ENCODE measurements at regions not wholly inside any gene's neighbourhood (a gene's known extent, or its start where the extent isn't known, plus 50 kb on each side); places are given as distances from the start of the nearest gene placed in this dataset.
"Not testable (repeated sequence)": the region's sequence is repeated elsewhere in the genome, so short reads cannot be mapped to it uniquely, and the experiment has no call there.

DNA sequence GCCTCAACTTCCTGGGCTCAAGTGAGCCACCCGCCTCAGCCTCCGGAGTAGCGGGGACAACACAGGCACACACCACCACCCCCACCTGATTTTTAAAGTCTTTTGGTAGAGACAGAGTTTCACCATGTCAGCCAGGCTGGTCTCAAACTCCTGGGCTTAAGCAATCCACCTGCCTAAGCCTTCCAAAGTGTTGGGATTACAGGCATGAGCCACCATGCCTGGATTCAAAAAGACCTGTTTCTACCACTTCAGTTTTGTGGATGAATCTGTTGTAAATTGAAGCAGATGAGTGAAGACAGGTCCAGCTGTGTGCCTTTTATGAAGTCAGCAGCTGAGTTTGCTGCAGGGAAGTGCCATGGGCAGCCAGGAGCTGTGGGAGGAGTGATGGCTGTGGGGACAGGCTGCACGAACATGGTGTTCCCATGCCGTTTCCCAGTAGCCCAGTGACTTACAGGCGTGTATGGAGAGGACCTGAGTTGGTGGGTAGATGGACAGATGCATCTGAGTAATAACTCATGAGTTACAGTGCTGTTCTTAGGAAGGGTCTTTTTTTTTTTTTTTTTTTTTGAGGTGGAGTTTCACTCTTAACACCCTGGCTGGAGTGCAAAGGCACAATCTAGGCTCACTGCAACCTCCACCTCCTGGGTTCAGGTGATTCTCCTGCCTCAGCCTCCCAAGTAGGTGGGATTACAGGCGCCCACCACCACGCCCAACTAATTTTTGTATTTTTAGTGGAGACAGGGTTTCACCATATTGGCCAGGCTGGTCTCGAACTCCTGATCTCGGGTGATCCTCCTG is 122.5 kb upstream of the TPTE start:
- ATAC-seq (ENCODE audit: low read depth in 2 of 2); H3K27me3 Mint-ChIP-seq; H3K4me3 ChIP-seq (ENCODE audit: low read depth, low read length); H3K4me3 Mint-ChIP-seq; H3K27ac Mint-ChIP-seq; H3K36me3 Mint-ChIP-seq; H3K9me3 Mint-ChIP-seq; H3K36me3 ChIP-seq (ENCODE audit: control insufficient read depth, insufficient read depth, low read length); H3K27me3 ChIP-seq (ENCODE audit: control insufficient read depth, insufficient read depth, low read length); H3K4me1 Mint-ChIP-seq; H3K27ac ChIP-seq (ENCODE audit: insufficient read depth, low read length, poor library complexity, severe bottlenecking); H3K4me1 ChIP-seq (ENCODE audit: control insufficient read depth, insufficient read depth, low read length, poor library complexity, severe bottlenecking); DNase-seq: not testable (repeated sequence)
- H3K9me3 ChIP-seq (ENCODE audit: control insufficient read depth in 2 of 2, low read length in 2 of 2) = peaks cover 12 to 35% of the 10 kb centered on the region in 2 experiments

GRCh38 chr21:10400622-10401361 is 120.6 kb upstream of the TPTE start:
- not testable (repeated sequence) for ATAC-seq (ENCODE audit: low read depth in 2 of 2); H3K27me3 Mint-ChIP-seq; DNase-seq; H3K27me3 ChIP-seq (ENCODE audit: control insufficient read depth, insufficient read depth, low read length); H3K4me1 ChIP-seq (ENCODE audit: control insufficient read depth, insufficient read depth, low read length, poor library complexity, severe bottlenecking); H3K4me3 ChIP-seq (ENCODE audit: low read depth, low read length); H3K27ac ChIP-seq (ENCODE audit: insufficient read depth, low read length, poor library complexity, severe bottlenecking); H3K4me3 Mint-ChIP-seq; H3K36me3 Mint-ChIP-seq; H3K27ac Mint-ChIP-seq; H3K4me1 Mint-ChIP-seq; H3K36me3 ChIP-seq (ENCODE audit: control insufficient read depth, insufficient read depth, low read length)
- H3K9me3 ChIP-seq (ENCODE audit: control insufficient read depth in 2 of 2, low read length in 2 of 2) = peaks cover 12 to 46% of the 10 kb centered on the region in 2 experiments
- H3K9me3 Mint-ChIP-seq = peaks cover 0 to 15% (median 4%) of the 10 kb centered on the region in 7 donors

DNA sequence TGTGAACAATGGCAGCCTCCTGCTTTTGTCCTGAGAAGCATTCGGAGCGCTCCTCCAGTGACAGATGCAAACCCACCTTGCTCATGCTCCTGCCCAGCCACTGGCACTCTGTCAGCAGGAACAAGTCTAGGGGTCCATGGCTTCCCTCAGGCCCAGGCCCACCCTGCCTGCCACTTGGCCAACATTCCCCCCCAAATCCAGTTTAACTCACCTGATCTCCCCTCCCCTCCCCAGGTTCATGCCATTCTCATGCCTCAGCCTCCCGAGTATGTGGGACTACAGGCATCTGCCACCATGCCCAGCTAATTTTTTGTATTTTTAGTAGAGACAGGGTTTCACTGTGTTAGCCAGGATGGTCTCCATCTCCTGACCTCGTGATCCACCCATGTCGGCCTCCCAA is 118.9 kb upstream of the TPTE start:
- peak; percentile 1 to 15 for ATAC-seq (ENCODE audit: low read depth in 2 of 2)
- H3K4me1 ChIP-seq (ENCODE audit: control insufficient read depth, insufficient read depth, low read length, poor library complexity, severe bottlenecking); H3K4me3 Mint-ChIP-seq; H3K27ac ChIP-seq (ENCODE audit: insufficient read depth, low read length, poor library complexity, severe bottlenecking); DNase-seq; H3K4me3 ChIP-seq (ENCODE audit: low read depth, low read length); H3K27ac Mint-ChIP-seq; H3K36me3 ChIP-seq (ENCODE audit: control insufficient read depth, insufficient read depth, low read length); H3K27me3 ChIP-seq (ENCODE audit: control insufficient read depth, insufficient read depth, low read length); H3K36me3 Mint-ChIP-seq; H3K4me1 Mint-ChIP-seq; H3K27me3 Mint-ChIP-seq: not testable (repeated sequence)
- peaks cover 0 to 18% (median 6%) of the 10 kb centered on the region in 7 donors for H3K9me3 Mint-ChIP-seq
- peaks cover 7 to 43% of the 10 kb centered on the region in 2 experiments for H3K9me3 ChIP-seq (ENCODE audit: control insufficient read depth in 2 of 2, low read length in 2 of 2)

- H3K9me3 Mint-ChIP-seq = peaks cover 0 to 13% (median 10%) of the 10 kb centered on the region in 7 donors
- H3K27ac Mint-ChIP-seq; H3K36me3 ChIP-seq (ENCODE audit: control insufficient read depth, insufficient read depth, low read length); ATAC-seq (ENCODE audit: low read depth in 2 of 2); H3K4me1 Mint-ChIP-seq; H3K4me3 Mint-ChIP-seq; H3K4me3 ChIP-seq (ENCODE audit: low read depth, low read length); H3K4me1 ChIP-seq (ENCODE audit: control insufficient read depth, insufficient read depth, low read length, poor library complexity, severe bottlenecking); H3K27me3 Mint-ChIP-seq; DNase-seq; H3K27ac ChIP-seq (ENCODE audit: insufficient read depth, low read length, poor library complexity, severe bottlenecking); H3K36me3 Mint-ChIP-seq; H3K27me3 ChIP-seq (ENCODE audit: control insufficient read depth, insufficient read depth, low read length): not testable (repeated sequence)
- peaks cover 8 to 41% of the 10 kb centered on the region in 2 experiments for H3K9me3 ChIP-seq (ENCODE audit: control insufficient read depth in 2 of 2, low read length in 2 of 2)
Observed at GRCh38 chr21:10405331-10405730, 116.1 kb upstream of the TPTE start.

DNA sequence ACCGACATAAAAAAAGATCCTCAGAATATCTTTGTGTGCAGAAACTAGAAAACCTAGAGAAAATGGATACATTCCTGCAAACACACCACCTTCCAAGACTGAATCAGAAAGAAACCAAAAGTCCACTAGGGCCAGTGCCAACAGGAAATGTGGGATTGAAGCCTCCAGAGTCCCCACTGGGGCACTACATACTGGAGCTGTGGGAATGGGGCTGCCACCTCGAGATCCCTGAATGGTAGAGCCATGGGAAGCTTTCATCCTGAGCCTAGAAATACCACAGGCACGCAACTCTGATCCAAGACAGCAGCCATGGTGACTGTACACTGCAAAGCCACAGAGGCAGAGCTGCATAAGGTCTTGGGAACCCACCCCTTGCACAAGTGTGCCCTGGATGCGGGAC is 111.6 kb upstream of the TPTE start:
- H3K36me3 Mint-ChIP-seq; H3K4me3 ChIP-seq (ENCODE audit: low read depth, low read length); H3K9me3 Mint-ChIP-seq: not testable (repeated sequence)

DNA sequence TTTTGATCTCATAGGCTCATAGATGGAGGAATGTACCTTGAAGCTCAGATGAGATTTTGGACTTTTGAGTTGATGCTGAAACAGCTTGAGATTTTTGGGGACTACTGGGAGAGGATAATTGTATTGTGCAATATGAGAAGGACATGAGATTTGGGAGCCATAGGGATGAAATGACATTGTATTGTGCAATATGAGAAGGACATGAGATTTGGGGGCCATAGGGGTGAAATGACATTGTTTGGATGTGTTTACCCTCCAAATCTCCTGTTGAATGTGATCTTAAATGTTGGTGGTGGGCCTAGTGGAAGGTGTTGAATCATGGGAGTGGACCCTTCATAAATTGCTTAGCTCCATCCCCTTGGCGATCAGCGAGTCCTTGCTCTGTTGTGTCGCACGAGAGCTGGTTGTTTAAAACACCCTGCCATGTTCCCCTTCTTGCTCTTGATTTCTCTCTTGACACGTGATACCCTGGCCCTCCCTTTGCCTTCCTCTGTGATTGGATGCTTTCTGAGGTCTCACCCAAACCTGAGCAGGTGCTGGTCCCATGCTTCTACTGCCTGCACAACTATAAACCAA is 110.9 kb upstream of the TPTE start:
- H3K4me3 Mint-ChIP-seq; H3K4me1 ChIP-seq (ENCODE audit: control insufficient read depth, insufficient read depth, low read length, poor library complexity, severe bottlenecking); H3K27me3 Mint-ChIP-seq; H3K36me3 Mint-ChIP-seq; H3K9me3 Mint-ChIP-seq; ATAC-seq (ENCODE audit: low read depth in 2 of 2); DNase-seq; H3K4me1 Mint-ChIP-seq; H3K36me3 ChIP-seq (ENCODE audit: control insufficient read depth, insufficient read depth, low read length); H3K27ac Mint-ChIP-seq; H3K27ac ChIP-seq (ENCODE audit: insufficient read depth, low read length, poor library complexity, severe bottlenecking); H3K4me3 ChIP-seq (ENCODE audit: low read depth, low read length); H3K27me3 ChIP-seq (ENCODE audit: control insufficient read depth, insufficient read depth, low read length): not testable (repeated sequence)
- H3K9me3 ChIP-seq (ENCODE audit: control insufficient read depth in 2 of 2, low read length in 2 of 2) = peaks cover 5 to 11% of the 10 kb centered on the region in 2 experiments

More for the DNA sequence above, 111.6 kb upstream of the TPTE start:
- peaks cover 4 to 16% of the 10 kb centered on the region in 2 experiments for H3K9me3 ChIP-seq (ENCODE audit: control insufficient read depth in 2 of 2, low read length in 2 of 2)
- not testable (repeated sequence) for DNase-seq; ATAC-seq (ENCODE audit: low read depth in 2 of 2); H3K27me3 Mint-ChIP-seq; H3K27me3 ChIP-seq (ENCODE audit: control insufficient read depth, insufficient read depth, low read length); H3K27ac Mint-ChIP-seq; H3K4me3 Mint-ChIP-seq; H3K4me1 Mint-ChIP-seq; H3K36me3 ChIP-seq (ENCODE audit: control insufficient read depth, insufficient read depth, low read length); H3K4me1 ChIP-seq (ENCODE audit: control insufficient read depth, insufficient read depth, low read length, poor library complexity, severe bottlenecking); H3K27ac ChIP-seq (ENCODE audit: insufficient read depth, low read length, poor library complexity, severe bottlenecking)

DNA sequence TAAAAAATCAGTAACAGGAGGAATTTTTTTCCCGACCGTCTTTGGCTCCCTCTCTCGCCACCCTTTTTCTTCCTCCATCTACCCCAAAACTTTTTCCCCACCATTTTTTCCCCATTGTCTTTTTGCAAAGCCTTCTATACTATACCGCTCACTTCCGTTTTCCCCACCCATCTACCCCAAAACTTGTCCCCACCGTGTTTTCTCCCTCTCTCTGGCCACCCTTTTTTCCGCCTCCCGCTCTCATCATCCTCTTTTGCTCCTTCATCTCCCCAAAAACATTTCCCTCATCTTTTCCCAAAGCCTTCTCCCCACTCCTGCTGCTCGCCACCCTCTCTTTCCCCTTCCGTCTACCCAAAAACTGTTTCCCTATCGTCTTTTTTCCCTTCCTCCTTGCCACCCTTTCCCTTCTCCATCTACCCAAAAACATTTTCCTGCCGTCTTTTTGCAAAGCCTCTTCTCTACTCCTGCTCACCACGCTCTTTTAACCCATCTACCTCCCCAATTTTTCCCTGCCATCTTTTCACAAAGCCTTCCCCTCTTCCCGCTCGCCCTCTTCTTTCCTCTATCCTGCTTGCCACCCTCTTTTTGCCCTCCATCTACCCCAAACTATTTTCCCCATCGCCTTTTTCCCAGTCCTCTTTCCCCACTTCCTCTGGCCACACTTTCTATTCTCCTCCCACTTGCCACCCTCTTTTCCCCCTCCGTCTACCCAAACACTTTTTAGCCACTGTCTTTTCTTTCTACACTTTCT is 109.4 kb upstream of the TPTE start:
- ATAC-seq (ENCODE audit: low read depth in 2 of 2); H3K4me3 ChIP-seq (ENCODE audit: low read depth, low read length); DNase-seq; H3K27ac ChIP-seq (ENCODE audit: insufficient read depth, low read length, poor library complexity, severe bottlenecking); H3K27me3 ChIP-seq (ENCODE audit: control insufficient read depth, insufficient read depth, low read length); H3K36me3 Mint-ChIP-seq; H3K4me3 Mint-ChIP-seq; H3K9me3 Mint-ChIP-seq; H3K4me1 Mint-ChIP-seq; H3K27ac Mint-ChIP-seq; H3K4me1 ChIP-seq (ENCODE audit: control insufficient read depth, insufficient read depth, low read length, poor library complexity, severe bottlenecking); H3K27me3 Mint-ChIP-seq; H3K36me3 ChIP-seq (ENCODE audit: control insufficient read depth, insufficient read depth, low read length): not testable (repeated sequence)
- H3K9me3 ChIP-seq (ENCODE audit: control insufficient read depth in 2 of 2, low read length in 2 of 2) = peaks cover 10 to 22% of the 10 kb centered on the region in 2 experiments

All from CD4-positive, CD25-positive, alpha-beta regulatory T cell (primary cell).